Type B pancreatic cell (in vitro differentiated cells): ENCODE measurements at regions not wholly inside any gene's neighbourhood (a gene's known extent, or its start where the extent isn't known, plus 50 kb on each side); places are given as distances from the start of the nearest gene placed in this dataset.

Experiments
- DNase-seq: peaks from one replicate; pipeline ENCODE4 v3.0.0; 2021; ENCODE audit warnings: mixed read lengths; ENCODE audit not compliant: unreplicated experiment; ENCODE audit errors: extremely low spot score
- H3K27ac Mint-ChIP-seq: 2 replicates; pipeline ENCODE4 v1.8.0; 2021; ENCODE audit warnings: mild to moderate bottlenecking, mixed read lengths
- H3K27me3 Mint-ChIP-seq: 2 replicates; pipeline ENCODE4 v1.8.0; 2021; ENCODE audit warnings: mixed read lengths
- H3K36me3 Mint-ChIP-seq: 2 replicates; pipeline ENCODE4 v1.8.0; 2021; ENCODE audit warnings: mixed read lengths
- H3K4me1 Mint-ChIP-seq: one replicate; pipeline ENCODE4 v1.8.0; 2021; ENCODE audit warnings: mixed read lengths; ENCODE audit not compliant: unreplicated experiment
- H3K4me3 Mint-ChIP-seq: 2 replicates; pipeline ENCODE4 v1.8.0; 2021; ENCODE audit warnings: mild to moderate bottlenecking, mixed read lengths
- H3K9me3 Mint-ChIP-seq: 2 replicates; pipeline ENCODE4 v1.8.0; 2021; ENCODE audit warnings: mixed read lengths
- CTCF ChIP-seq: fragments of 200-600 bp; sonication (generic); conservative IDR thresholded peaks from 2 replicates; pipeline ENCODE4 v1.5.0; 2021; ENCODE audit warnings: antibody characterized with exemption, mild to moderate bottlenecking

DNA sequence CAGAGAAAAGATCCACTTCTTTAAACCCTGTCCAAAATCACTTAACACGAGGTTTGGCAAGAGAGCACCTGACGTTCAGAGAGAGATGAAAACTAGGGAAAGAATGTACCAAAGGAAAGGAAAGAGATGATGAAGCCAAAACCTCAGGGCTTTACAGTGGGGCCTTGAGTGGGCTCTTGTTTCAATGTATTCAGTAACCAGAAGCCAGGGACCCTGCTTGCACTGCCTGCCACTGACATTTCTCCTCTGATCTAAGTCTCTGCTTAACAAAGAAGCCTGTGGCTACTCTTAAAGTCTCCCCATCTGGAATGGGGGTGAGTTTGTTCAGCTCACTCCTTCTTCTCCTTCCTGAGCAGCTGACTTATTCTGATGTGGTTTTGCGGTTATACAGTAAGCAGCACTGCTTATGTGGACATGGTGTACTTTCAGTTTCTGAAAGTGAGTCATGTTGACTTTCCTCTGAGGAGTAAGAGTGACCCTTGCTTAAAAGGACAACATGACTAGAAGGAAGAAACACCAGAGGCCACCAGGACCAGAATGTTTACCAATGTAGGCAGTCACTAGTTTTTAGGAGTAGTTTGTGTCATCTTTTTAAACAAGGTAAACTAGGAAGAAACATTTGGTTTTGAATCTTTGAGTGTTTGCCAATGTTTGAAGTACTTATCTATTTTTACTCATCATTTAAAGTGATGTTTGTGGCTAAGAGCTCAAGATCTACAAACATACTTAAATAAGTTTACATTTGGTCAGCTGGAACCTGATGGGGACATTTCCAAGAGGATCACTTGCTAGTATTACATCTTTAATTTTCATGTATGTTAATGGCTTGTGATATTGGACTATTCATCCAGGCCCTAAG lies 87.4 kb downstream of the FASLG start:
- peaks cover 4% of the 10 kb centered on the region for H3K4me1 Mint-ChIP-seq
- no peak overlapping the region for H3K27ac Mint-ChIP-seq
- H3K9me3 Mint-ChIP-seq, result no peaks in the 10 kb centered on the region
- no peaks in the 10 kb centered on the region for H3K36me3 Mint-ChIP-seq
- no peak overlapping the region for H3K4me3 Mint-ChIP-seq
- no peak for DNase-seq
- no peak for TF ChIP-seq CTCF
- H3K27me3 Mint-ChIP-seq, result peaks cover 5% of the 10 kb centered on the region

DNA sequence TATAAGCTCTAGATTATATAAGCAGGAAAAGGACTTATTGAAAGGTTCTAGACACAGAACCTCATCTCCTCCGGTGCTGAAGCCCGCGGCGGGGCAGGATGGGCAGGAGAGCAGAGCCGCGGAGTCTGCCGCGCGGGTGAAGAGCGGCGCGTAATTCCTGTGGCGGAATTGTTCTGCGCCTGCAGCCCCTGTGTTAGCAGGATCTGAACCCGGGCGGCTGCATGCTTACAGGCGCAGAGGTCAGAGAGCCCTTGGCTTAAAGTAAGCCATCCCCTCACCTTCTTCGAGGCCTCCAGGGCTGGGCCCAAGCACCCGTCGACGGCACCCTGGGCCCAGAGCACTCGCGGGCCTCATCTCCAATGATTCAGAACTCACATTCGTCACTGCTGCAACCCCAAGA lies 89.3 kb downstream of the FASLG start:
- no peak overlapping the region for H3K27ac Mint-ChIP-seq
- H3K4me3 Mint-ChIP-seq, result no peak overlapping the region
- no peaks in the 10 kb centered on the region for H3K9me3 Mint-ChIP-seq
- DNase-seq, result no peak
- no peaks in the 10 kb centered on the region for H3K36me3 Mint-ChIP-seq
- no peaks in the 10 kb centered on the region for H3K27me3 Mint-ChIP-seq
- peaks cover 4% of the 10 kb centered on the region for H3K4me1 Mint-ChIP-seq
- no peak for TF ChIP-seq CTCF

DNA sequence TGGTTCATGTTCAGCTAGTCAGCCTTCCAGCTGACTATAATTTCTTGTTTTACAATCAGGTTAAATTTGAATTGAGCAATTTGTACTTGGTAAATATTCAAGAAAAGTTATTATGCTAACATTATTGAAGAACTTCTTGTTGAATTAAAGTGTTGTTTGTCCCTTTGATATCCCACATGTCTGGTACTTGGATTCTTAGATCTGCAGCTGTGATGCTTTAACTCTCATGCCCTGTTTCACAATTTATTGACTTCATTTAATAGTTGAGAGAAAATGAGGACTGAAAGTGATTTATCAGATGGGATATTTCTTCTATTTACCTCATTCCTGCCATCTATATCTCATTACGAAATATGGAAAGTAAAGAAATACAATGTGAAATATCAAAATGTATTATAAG lies 92.8 kb downstream of the FASLG start:
- Mint-ChIP-seq H3K4me3 (no peak overlapping the region), H3K27me3 (no peaks in the 10 kb centered on the region), H3K9me3 (no peaks in the 10 kb centered on the region), H3K4me1 (no peaks in the 10 kb centered on the region), H3K27ac (no peak overlapping the region), H3K36me3 (no peaks in the 10 kb centered on the region)
- DNase-seq, result no peak
- no peak for TF ChIP-seq CTCF

DNA sequence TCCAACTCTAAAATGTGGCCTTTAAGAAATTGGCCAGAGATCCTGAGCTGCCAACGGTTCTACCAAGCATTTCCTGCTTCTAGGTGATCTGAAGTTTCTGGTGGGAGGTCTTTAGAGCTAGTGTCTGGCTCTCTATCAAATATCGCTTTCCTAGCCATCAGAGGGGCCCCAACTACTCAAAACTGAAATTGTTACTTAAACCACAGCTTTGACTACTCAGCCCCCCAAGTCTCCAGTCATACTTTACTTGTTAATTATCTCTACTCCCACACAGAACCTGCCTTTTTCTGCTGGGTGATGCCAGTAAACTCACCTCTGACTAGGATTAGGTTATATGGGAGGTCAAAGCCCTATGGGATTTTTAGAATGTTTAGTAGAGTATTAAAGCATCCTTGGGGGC lies 95.1 kb downstream of the FASLG start:
- H3K4me1 Mint-ChIP-seq, result no peaks in the 10 kb centered on the region
- H3K27me3 Mint-ChIP-seq, result peaks cover 3% of the 10 kb centered on the region
- no peaks in the 10 kb centered on the region for H3K9me3 Mint-ChIP-seq
- no peak for DNase-seq
- no peak overlapping the region for H3K4me3 Mint-ChIP-seq
- H3K27ac Mint-ChIP-seq, result no peak overlapping the region
- H3K36me3 Mint-ChIP-seq, result no peaks in the 10 kb centered on the region
- TF ChIP-seq CTCF, result no peak

DNA sequence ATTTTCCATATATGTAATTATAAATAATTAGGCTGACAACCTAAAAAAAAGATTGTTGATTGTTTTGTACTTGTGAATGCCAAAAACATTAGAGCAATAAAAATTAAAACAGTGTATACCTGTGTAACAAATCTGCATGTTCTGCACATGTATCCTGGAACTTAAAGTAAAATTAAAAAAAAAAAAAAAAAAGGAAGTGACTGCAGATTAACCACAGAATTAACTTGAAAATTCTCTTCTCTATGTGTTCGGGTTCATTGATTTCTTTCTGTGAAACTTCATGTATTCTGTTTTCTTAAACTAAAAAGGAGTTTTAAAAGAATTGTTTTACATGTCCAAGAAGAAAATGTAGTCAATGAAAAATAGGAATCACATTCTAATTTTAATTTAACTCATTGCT lies 95.7 kb downstream of the FASLG start:
- Mint-ChIP-seq H3K27me3 (peaks cover 3% of the 10 kb centered on the region), H3K4me1 (no peaks in the 10 kb centered on the region), H3K4me3 (no peak overlapping the region), H3K9me3 (no peaks in the 10 kb centered on the region), H3K36me3 (no peaks in the 10 kb centered on the region), H3K27ac (no peak overlapping the region)
- DNase-seq, result no peak
- no peak for TF ChIP-seq CTCF

GRCh38 chr1:172755099-172755498 lies 96.2 kb downstream of the FASLG start:
- H3K4me3 Mint-ChIP-seq, result no peak overlapping the region
- no peaks in the 10 kb centered on the region for H3K36me3 Mint-ChIP-seq
- no peak for DNase-seq
- H3K27ac Mint-ChIP-seq, result no peak overlapping the region
- TF ChIP-seq CTCF, result no peak
- no peaks in the 10 kb centered on the region for H3K9me3 Mint-ChIP-seq
- no peaks in the 10 kb centered on the region for H3K4me1 Mint-ChIP-seq
- H3K27me3 Mint-ChIP-seq, result peaks cover 3% of the 10 kb centered on the region
